AG08396 (cell line): ENCODE measurements at regions not wholly inside any gene's neighbourhood (a gene's known extent, or its start where the extent isn't known, plus 50 kb on each side); places are given as distances from the start of the nearest gene placed in this dataset.

Experiments used
- DNase-seq: peaks from one replicate; pipeline ENCODE4 v3.0.0; 2012; ENCODE audit warnings: low spot score, mixed read lengths

- no peak for DNase-seq
Measured at GRCh38 chr18:22114526-22115321, 54.7 kb upstream of the GATA6 start.

DNA sequence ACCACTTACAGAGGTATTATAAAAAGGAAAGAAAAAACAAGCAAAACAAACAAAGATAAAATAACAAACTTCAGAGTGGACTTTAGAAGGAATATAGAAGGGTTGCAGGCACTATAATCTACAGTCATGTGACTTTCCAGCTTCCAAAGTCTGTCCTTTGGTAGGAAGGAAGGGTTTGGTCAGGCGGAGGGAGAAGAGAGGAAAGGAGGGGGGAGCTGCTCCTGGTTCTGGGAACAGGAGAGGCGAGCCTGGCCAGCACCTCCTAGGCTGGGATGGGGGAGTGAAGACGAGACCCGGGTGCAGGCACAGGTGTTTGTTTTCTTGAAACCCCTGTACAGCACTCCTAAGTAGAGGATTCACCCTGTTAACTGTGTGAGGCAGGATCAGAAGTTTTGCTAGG is 53.8 kb upstream of the GATA6 start:
- DNase-seq, result no peak
